Kidney (tissue), 13 donors: ENCODE measurements at regions not wholly inside any gene's neighbourhood (a gene's known extent, or its start where the extent isn't known, plus 50 kb on each side); places are given as distances from the start of the nearest gene placed in this dataset.
A peak's percentile ranks its signal among the peaks of the same experiment; 100 is the strongest.

ENCODE experiments used
- DNase-seq, 5 donors: peaks; one replicate each; pipeline ENCODE4 v3.0.0-alpha.2; 2013 to 2020
- FAIRE-seq: peaks from 2 replicates; lab custom pipeline; 2012; peaks lifted over from hg19 to GRCh38; lab: Jason Lieb, UNC
- H3K27ac ChIP-seq, 2 donors: one replicate each; pipeline ENCODE4 v1.7.0; 2013; ENCODE audit warnings: low read depth in 2 of 2, low read length in 2 of 2, inconsistent platforms in 1 of 2
- H3K27me3 ChIP-seq: one replicate; pipeline ENCODE4 v1.7.1; 2013; ENCODE audit warnings: low read length, inconsistent platforms; ENCODE audit not compliant: control insufficient read depth, insufficient read depth
- H3K36me3 ChIP-seq, 3 donors: one replicate each; pipeline versions ENCODE4 v1.7.0 to v1.7.1; 2013; ENCODE audit warnings: low read length in 3 of 3, control low read depth in 1 of 3, inconsistent platforms in 1 of 3; ENCODE audit not compliant: insufficient read depth in 3 of 3, control insufficient read depth in 2 of 3
- H3K4me1 ChIP-seq, 3 donors: one replicate each; pipeline versions ENCODE4 v1.7.0 to v1.7.1; 2013; ENCODE audit warnings: low read length in 3 of 3, inconsistent platforms in 1 of 3, low read depth in 1 of 3; ENCODE audit not compliant: control insufficient read depth in 2 of 3, insufficient read depth in 2 of 3
- H3K4me3 ChIP-seq, 3 donors: one replicate each; pipeline versions ENCODE4 v1.7.0 to v1.8.1; 2013; ENCODE audit warnings: low read length in 3 of 3, control low read depth in 1 of 3, inconsistent platforms in 1 of 3
- H3K9ac ChIP-seq, 3 donors: one replicate each; pipeline versions ENCODE4 v1.7.0 to v1.7.1; 2013; ENCODE audit warnings: low read length in 3 of 3, control low read depth in 1 of 3, inconsistent platforms in 1 of 3
- H3K9me3 ChIP-seq, 3 donors: one replicate each; pipeline versions ENCODE4 v1.7.0 to v1.7.1; 2013; ENCODE audit warnings: low read length in 3 of 3, control low read depth in 1 of 3, inconsistent platforms in 1 of 3; ENCODE audit not compliant: control insufficient read depth in 2 of 3, insufficient read depth in 1 of 3
- CTCF ChIP-seq: IDR thresholded peaks from 3 replicates; pipeline ENCODE4 v1.5.1; 2012; ENCODE audit warnings: mild to moderate bottlenecking, moderate library complexity, borderline replicate concordance; ENCODE audit not compliant: insufficient read depth; ENCODE audit errors: extremely low read depth
- intact Hi-C: fragments of 100-400 bp; cut with DNase I; formaldehyde crosslinking; loops from one replicate; pipeline ENCODE4 v1.11.1; 2022
- donor health status: control.
- donor health status: control.
- donor health status: control.
- donor health status: control.
- donor health status: control.
- donor health status: DM: yes; HTN: yes; CAD: no.
- donor health status: Normal renal cell carcinoma (clear cell type).

- Histone ChIP-seq H3K9me3 (no peaks in the 10 kb centered on the region), H3K27me3 (no peaks in the 10 kb centered on the region), H3K9ac (no peak overlapping the region), H3K4me1 (peaks cover 0 to 11% (median 0%) of the 10 kb centered on the region in 3 donors), H3K36me3 (no peaks in the 10 kb centered on the region), H3K4me3 (peak overlapping the region in 1 of 3 donors; percentile 1), H3K27ac (no peak overlapping the region)
- intact Hi-C loops = no loop called here
- TF ChIP-seq CTCF = no peak
- FAIRE-seq = no peak
- DNase-seq = peak in 4 of 5 donors; percentile 74 to 94 (median 90)
Measured at GRCh38 chr6:15088904-15089568, 156.8 kb upstream of the JARID2 start.

GRCh38 chr6:15089569-15090144, 156.2 kb upstream of the JARID2 start:
- no peak overlapping the region for H3K27ac ChIP-seq
- DNase-seq (peak in 4 of 5 donors; percentile 60 to 86 (median 66)), FAIRE-seq (no peak)
- TF ChIP-seq CTCF = no peak
- H3K9ac ChIP-seq = no peak overlapping the region
- H3K36me3 ChIP-seq = no peaks in the 10 kb centered on the region
- no peaks in the 10 kb centered on the region for H3K9me3 ChIP-seq
- intact Hi-C loops = no loop called here
- H3K4me3 ChIP-seq = no peak overlapping the region
- H3K27me3 ChIP-seq = no peaks in the 10 kb centered on the region
- H3K4me1 ChIP-seq = peaks cover 0 to 11% (median 0%) of the 10 kb centered on the region in 3 donors

GRCh38 chr6:15090145-15090579, 155.7 kb upstream of the JARID2 start:
- Histone ChIP-seq H3K27me3 (no peaks in the 10 kb centered on the region), H3K9me3 (no peaks in the 10 kb centered on the region), H3K9ac (no peak overlapping the region), H3K4me3 (no peak overlapping the region), H3K36me3 (no peaks in the 10 kb centered on the region), H3K27ac (no peak overlapping the region), H3K4me1 (peaks cover 0 to 11% (median 0%) of the 10 kb centered on the region in 3 donors)
- TF ChIP-seq CTCF = no peak
- peak in 4 of 5 donors; percentile 50 to 74 (median 60) for DNase-seq
- FAIRE-seq = no peak
- intact Hi-C loops = no loop called here
